ENCODE measurements at regions not wholly inside any gene's neighbourhood (a gene's known extent, or its start where the extent isn't known, plus 50 kb on each side); places are given as distances from the start of the nearest gene placed in this dataset.

DNA sequence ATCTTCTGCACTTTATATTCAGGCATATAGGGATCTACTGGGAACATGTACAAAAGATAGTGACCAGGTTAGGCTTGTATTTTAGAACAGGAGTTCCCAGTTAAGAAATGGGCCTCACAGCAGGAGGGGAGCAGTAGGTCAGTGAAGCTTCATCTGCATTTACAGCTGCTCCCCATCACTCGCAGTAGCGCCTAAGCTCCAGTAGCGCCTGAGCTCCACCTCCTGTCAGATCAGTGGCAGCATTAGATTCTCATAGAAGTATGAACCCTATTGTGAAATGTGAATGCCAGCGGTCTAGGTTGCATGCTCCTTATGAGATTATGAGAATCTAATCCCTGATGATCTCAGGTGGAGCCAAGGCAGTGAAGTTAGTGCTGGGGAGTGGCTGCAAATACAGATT is 224.4 kb upstream of the CYRIA start:
- no peak for DNase-seq (ENCODE audit: low read depth)

DNA sequence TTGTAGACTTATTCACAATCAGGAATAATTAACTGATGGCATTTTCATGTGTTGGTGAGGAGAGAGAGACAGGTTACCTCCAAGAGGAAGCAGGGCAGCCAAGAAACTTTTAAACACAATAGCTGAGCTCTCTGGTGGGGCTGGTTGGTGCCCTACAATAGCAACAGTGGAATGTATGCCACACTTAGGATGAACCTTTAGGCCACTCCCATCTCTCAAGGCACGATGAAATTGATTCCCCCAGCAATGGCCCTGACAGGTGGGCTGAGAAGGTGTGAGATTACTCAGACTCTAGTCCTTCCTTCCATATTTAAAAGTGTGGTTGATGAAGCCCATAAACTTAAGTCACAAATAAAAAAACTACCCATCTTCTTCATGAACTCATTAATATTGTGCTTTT is 219.4 kb upstream of the CYRIA start:
- DNase-seq (ENCODE audit: low read depth) = no peak

DNA sequence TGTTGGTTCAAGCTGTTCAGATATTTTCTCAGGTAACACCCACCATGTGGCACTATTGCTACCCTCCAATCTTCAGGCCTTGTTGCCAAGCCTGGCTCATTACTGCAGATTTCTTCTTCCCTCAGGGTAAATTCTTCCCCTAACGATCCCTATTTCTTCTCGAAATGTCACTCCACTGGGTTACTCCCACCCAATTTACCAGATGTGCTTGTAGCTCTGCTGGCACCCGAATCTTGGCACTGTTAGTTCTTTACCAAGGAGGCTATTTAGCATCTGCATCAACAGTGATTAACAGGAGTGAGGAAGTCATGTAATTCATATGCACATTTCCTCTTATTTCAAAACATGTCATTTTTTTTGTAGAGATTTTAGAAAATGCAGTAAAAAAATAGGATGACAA is 217.1 kb upstream of the CYRIA start:
- no peak for DNase-seq (ENCODE audit: low read depth)

DNA sequence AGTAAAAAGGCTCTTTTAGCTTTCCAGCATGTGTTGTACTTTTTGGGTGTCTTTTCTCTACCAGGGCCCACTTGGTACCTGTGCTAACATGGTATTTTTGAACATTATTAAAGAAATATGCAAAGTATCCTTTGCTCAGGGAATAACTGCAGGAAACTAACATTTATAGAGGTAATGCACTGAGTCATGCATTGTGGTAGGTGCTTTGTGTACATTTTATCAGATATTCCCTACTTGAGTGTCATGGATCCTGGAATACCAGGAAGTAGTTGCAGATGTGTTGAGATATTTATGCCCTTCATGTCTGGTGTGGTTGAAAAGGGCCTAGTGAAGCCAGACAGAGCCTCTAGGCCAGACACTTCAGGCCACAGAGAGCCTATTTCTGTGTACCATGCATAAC is 215.5 kb upstream of the CYRIA start:
- no peak for DNase-seq (ENCODE audit: low read depth)

DNA sequence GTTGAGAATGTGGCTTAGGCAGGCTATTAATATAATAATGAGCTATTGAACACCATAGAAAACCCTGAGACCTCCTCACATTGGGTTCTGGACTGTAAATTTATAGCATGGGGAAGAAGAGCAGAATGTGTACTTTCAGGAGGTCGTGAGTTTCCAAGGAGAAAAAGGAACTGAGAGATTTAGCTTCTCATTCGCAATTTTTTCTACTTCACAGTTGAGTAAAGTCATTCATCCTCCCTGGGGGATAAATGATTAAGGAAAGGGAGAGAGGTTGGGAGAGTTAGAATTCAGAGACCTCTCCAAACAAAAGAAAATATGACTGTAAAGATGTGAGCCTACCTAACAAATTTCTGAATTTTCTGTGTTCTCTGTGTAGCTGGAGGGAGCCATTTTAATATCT is 205.8 kb upstream of the CYRIA start:
- no peak for DNase-seq (ENCODE audit: low read depth)

DNA sequence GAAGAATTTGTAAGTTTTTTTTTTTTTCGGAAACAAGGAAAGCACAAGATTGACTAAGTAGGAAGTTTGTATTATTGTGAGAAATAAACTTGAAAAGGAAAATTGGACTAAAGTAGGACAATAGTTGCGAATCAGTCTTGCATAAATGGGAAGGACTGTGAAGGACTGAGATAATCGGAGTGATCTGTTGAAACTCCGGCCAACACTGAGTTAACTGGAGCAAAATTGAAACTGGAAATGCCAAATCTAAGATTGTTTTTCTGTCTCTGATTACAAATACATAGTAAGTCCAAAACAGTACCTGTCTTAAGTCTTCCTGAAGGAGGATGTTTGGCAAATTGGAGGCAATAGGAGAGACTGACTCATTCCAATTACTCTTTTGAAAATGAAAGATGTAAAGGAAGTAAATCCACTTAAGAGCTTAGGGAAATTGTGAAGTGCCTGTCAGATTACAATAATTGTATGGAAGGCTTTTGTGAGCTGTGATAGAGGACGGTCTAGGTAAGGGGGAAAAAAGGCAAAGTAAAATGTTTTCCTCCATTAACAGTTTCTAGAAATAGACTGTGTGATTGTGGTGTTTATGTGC is 204.9 kb upstream of the CYRIA start:
- DNase-seq (ENCODE audit: low read depth) = no peak

DNA sequence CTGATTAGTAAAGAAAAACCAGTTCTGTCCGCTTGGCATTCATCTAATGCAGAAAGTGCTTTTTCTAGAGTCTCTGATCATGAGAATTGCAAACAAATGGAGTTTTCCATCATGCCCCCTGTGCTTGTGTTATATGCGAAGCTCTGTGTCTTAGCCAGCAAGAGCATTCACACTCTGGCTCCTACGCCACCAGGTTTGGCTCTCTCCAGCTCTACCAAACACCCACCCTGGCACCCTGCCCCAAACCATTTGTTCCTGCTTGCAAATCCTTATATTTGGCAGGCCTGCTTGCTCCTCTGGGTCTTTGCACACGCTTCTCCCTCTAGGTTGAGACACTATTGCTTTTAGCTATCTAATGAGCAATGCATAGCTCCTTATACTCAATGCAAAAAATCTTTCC is 204.1 kb upstream of the CYRIA start:
- DNase-seq (ENCODE audit: low read depth) = no peak

DNA sequence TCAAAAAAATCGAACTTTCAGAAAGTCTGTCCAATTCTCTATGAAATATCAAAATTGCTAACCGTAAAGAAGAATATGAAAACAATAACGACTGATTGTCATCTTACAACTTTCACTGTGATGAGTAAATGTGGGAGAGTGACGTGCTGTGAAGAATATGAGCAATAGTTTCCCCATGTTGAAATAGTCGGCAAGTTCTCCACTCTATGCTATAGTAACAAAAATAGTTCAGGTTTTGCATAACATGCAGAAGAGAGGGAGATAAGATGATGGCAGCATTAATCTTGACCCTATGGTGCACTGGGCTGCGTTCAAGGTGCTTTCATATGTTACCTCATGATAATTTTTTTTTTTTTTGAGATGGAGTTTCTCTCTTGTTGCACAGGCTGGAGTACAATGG is 196.8 kb upstream of the CYRIA start:
- DNase-seq (ENCODE audit: low read depth) = no peak

DNA sequence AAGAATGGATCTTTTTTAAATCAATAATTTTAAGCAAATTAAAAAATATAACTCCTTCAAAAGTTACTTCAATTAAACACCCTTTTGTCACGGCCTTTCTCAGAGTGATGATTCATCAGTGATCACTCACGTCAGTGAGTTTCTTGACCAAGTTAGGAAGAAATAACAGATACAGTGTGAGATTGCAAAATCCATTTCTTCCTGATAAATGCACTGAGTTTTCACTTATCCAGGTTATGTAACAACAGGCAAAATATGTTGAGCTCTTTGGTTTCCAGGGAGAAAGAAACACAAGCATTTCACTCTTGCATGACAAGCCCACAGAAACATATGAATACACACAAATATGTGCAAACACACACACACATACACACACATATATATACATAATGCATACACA is 195.9 kb upstream of the CYRIA start:
- DNase-seq (ENCODE audit: low read depth) = no peak

DNA sequence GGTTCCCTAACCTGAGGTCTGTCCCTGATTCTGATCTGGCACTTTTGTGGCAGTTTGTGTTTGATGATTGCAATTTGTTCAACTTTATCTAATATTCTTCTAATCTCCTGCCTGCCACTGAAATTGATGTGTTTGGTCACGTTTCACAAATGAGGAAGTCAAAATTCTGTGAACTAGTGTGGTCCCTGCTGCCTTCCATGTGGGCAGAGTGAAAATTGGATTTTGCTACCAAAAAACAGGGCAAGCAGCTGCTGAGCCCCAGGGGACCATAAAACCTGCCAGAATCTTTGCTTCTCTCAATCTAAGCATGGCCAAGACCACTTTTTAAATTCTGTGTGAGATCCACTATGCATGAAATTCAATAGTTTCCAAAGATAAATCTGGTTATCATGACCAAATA is 195.5 kb upstream of the CYRIA start:
- no peak for DNase-seq (ENCODE audit: low read depth)

DNA sequence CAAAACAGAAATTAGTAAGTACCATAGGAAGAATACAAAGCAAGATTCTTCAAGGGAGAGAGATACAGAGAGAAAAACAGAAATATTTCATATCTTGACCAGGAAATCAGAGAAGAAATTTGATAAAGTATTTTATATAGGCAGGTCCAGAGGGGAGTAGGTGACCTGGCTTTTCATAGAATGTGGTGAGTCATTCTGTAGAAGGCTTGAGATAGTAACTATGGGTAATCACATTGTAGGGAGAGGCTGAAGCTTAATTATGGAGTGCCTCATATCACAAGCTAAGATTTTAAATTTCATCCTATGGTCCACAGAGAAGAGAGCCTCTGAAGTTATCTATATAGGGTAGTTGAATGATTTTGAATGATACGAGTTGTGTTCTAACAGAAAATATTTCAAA is 195.0 kb upstream of the CYRIA start:
- DNase-seq (ENCODE audit: low read depth) = no peak

DNA sequence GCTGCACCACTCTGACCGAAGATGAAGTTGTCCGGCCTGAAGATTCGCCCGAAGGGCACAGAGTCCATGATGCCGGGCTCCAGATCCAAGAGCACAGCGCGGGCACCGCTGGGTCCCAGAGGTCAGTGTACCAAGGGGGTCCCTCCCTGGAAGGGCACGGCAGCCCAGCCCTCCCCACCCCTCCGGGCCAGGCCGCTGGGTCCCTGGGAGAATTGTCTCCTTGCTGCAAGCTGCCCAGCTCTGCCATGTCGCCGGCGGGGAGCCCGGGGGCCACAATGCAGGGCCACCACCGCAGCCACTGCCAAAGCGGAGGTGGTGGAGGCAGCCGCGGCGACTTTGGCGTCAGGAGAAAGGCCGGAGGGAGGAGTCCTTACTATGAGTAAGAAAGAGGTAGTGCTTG is 189.5 kb upstream of the CYRIA start:
- no peak for DNase-seq (ENCODE audit: low read depth)

DNA sequence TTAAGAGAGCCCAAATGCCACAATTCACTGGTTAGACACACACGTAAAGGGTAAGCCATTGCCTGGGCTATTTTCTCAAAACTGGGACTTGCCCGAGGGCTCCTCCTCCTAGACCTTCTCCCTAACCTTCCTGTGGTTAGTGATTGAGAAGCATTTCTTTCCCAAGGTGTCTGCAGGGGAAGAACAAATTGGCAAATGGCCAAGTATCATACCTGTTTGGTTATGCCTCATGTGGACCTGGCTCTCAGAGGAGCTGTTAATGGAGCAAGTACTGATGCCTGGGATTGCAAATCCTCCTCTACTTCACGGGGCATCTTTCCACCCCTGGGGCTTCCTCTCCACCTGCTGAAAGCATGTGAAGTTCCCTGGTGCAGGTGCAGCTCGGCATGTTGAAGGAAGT is 187.5 kb upstream of the CYRIA start:
- DNase-seq (ENCODE audit: low read depth) = no peak

DNA sequence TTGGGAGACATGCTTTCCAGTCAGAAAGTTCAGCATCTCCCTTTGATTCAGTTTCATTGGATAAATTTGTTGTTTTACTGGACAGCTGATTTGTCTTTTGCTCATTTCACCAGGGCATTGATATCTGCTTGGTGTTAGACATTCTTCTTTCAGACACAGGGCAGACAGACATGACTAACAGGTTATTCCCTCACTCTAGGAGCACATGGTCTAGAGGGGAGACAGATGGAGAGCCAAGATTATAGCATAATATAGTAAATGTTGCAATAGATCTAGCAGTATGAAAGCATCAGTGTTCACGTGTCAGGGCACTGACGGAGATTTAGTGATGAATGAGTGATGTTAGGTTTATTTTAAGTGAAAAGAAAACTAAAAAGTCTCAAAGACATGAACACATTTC is 187.0 kb upstream of the CYRIA start:
- DNase-seq (ENCODE audit: low read depth) = no peak

DNA sequence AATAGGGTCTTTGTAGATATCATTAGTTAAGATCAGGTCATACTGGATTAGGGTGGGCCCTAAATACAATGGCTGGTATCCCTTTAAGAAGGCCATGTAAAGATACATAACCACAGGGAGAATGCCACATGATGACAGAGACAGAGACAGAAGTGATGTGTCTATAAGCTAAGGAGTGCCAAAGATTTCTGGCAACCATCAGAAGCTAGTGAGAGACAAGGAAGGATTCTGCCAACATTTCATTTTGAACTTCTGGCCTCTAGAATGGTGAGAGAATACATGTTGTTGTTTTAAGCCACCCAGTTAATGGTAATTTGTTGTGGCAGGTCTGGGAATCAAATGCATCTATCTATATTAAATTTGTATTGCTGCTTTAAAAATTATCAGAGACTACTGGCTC is 185.5 kb upstream of the CYRIA start:
- DNase-seq (ENCODE audit: low read depth) = no peak

DNA sequence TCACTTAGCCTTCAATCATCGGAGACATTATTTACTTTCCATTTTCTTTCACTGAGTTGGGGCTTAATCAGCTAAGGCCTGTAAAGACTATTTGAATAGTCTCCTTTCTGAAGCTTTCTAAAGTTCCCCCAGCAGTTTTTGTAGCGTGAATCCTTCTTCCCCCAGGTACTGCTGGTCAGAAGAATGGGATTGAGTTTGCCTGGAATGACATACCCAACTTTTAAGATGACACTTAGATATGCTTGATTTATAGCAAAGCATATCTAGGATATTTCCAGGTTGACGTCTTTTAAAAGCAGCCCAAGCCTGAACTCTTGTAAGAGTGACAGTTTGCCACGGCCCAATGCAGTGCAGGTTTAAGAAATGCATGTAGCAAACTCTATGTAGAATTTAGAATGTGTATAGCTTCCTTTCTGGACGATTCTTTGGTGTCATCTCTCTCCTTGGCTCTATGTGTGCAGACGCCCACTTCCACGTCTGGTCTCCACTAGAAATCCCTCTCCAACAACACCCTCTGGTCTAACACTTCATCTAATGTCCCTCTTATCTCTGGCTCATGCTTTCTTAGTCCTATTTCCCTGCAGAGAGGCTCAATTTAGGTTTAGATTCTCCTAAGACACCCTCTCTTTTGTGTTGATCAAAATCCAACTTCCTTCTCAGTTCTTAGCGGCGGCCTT is 175.0 kb upstream of the CYRIA start:
- no peak for DNase-seq (ENCODE audit: low read depth)

DNA sequence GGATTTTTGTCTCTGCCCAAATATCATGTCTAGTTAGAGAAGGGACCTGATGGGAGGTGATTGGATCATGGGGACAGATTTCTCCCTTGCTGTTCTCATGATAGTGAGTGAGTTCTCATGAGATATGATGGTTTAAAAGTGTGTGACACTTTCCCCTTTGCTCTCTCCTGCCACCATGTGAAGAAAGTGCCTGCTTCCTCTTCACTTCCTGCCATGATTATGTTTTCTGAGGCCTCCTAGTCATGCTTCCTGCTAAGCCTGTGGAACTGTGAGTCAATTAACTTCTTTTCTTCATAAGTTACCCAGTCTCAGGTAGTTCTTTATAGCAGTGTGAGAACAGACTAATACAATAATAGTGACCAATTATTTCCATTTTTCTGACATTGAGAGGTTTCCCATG is 167.3 kb upstream of the CYRIA start:
- no peak for DNase-seq (ENCODE audit: low read depth)

DNA sequence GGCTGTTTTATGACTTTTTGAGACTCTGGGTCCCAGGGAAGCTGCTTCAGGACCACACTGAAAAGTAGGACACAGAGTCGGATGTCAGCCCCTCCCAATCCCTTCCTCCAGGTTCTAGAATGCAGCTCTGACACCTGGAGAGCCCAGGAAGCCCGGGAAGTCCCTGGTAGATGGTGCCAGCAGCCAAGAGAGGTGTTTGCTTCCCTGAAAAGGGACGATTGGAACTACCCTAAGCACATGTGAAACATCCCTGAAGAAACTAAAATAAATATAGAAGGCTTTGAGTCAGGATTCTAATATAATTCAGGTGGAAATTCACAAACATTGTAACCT is 163.2 kb upstream of the CYRIA start:
- DNase-seq (ENCODE audit: low read depth) = no peak

DNA sequence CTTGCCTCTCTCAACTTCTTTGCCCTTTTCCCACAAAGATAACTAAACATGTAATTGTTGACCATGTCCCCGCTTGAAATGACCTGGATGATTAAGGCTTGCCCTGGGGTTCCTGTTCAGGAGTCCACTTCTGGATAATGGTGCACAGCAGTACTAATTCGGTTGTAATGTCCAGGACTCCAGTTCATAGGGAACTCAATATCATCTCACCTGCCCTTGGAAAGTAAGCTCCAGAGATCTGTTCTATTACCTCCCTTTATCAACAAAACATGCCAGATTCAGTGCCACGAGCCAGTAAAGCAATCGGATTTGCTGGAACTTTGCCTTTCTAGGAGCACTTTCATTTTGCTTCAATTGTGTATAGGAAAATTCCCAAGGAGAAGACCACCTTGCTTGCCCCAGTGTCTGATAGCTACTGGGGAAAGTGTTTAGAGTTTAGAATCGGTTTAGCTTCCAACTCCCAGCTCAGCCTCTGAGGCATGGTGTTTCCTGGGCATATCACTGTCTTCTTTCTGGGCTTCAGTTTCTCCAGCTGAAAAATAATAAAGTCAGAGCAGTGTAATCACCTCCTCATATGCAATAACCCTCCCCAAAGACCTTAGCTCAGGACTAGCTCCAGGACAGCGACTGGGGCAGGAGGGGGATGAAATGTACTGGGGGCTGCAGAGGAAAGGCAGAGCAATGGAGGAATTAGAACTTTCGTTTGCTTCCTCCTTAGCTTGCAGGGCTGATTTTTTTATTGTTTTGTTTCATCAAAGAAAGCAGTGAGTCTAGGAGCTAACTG is 162.6 kb upstream of the CYRIA start:
- DNase-seq (ENCODE audit: low read depth) = no peak

DNA sequence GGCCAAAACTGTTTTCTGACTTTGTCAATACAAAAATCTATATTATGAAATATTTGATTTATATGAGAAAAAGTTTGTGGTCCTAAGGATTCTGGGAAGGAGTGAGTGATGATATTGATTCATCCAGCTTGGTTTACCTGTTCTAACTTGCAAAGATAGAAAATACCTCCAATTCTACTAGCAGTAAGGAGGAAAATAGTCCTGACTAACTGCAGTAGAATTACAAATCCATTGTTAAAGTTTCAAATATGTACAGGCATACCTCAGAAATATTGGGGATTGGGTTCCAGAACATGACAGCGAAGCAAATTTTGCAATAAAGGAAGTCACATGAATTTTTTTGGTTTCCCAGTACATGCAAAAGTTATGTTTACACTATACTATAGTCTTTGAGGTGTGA is 158.8 kb upstream of the CYRIA start:
- DNase-seq (ENCODE audit: low read depth) = no peak

DNA sequence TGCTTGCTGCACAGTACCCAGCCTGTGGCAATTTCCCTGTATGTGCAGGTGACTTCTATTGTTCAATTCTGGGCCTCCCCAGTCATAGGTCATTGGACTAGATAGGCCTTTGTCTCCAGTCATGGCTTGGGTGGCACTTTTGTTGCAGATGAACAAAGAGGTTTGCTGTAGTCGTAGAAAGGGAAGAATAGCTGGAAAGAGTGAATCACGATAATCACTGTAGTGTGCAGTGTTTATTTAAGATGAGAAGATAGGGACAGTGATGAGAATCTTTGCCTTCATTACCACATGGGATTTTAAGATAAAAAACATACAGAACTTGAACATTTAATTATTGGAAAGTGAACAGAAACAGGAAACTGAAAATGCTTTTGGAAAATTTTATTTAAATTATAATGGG is 156.1 kb upstream of the CYRIA start:
- no peak for DNase-seq (ENCODE audit: low read depth)

DNA sequence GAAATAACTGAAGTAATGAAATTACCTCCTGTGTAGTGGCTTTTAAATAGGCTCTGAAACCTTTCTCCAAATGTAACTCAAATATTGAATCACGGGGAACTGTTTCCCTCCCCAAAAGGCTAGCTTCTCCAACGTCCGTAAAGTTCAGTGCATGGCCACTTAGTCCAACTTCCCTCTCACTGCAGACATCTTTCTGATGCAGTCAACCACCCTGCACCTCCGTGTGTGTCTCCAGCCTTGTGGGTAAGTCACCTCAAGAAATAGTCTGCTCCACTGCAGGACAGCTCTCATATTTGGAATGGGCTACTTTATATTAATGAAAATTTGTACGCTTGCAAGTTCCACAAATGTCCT is 152.5 kb upstream of the CYRIA start:
- DNase-seq (ENCODE audit: low read depth) = no peak

DNA sequence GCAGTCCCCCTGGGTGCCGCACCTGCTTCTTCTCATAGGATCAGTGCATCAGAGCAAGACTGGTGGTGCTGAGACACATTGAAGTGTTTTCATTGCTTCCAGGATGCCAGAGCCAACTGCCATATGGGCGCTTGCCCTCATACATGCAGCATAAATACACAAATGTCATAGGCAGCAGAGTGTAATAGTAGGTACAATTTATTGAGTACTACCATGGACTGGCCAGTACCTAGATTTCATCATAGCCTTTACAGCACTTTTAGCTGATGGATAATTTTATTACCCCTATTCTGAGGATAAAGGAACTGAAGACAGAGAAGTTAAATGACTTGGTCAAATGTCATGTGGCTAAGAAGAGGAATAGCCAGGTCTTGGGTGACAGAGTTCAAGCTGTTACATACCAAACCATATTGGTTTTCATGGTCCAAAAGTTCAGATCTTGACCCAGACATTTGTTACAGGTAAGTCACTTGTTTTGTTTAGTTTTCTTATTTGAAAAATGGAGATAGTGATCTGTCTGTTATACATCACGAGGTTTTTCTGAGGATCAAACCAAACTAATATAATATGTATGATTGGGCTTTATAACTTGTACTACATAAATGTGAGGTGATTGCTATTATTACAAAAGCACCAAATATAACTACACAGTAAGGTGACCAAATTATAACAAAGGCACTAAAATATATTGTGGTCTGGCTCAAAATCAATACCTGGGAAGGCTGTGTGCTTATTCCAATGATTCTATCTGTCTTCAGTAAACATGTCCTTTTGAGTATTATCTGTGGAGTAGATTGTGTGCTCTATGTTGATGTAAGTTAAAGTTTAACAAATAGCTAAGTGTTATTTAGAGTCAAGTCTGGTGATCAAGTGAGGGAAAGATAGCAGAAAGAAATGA is 151.9 kb upstream of the CYRIA start:
- no peak for DNase-seq (ENCODE audit: low read depth)

Measured in activated T-cell treated with anti-CD3 and anti-CD28 coated beads for 48 hours (primary cell).